ENCODE measurements at regions not wholly inside any gene's neighbourhood (a gene's known extent, or its start where the extent isn't known, plus 50 kb on each side); places are given as distances from the start of the nearest gene placed in this dataset.
"Not testable (repeated sequence)": the region's sequence is repeated elsewhere in the genome, so short reads cannot be mapped to it uniquely, and the experiment has no call there.

GRCh38 chr16:73101568-73101967 is 53.6 kb upstream of the ZFHX3 start:
- ATAC-seq = no peak
- Histone ChIP-seq H3K27ac (no peak overlapping the region), H3K27me3 (ENCODE audit: insufficient read depth in 3 of 3, low read length in 2 of 3) (no peaks in the 10 kb centered on the region), H3K4me3 (no peak overlapping the region), H3K36me3 (ENCODE audit: insufficient read depth in 1 of 2, low read depth in 1 of 2) (no peaks in the 10 kb centered on the region), H3K9me3 (no peaks in the 10 kb centered on the region), H3K4me1 (no peaks in the 10 kb centered on the region)
- 81 to 93% (median 86%) methylated on average over 5 of the region's 5 CpGs for WGBS, 3 donors
- intact Hi-C loops (cut with DNase I) = no loop called here
- no peak for TF ChIP-seq CTCF (IDR thresholded peaks at IDR 0.05)
- DNase-seq = no peak

- intact Hi-C loops (cut with DNase I) = not testable (repeated sequence)
Measured at GRCh38 chr16:73099601-73100000, 51.7 kb upstream of the ZFHX3 start.

More at GRCh38 chr16:73099601-73100000, 51.7 kb upstream of the ZFHX3 start:
- WGBS, 3 donors = 75 to 94% (median 86%) methylated on average over 5 of the region's 5 CpGs
- not testable (repeated sequence) for DNase-seq; ATAC-seq; H3K27me3 ChIP-seq (ENCODE audit: insufficient read depth in 3 of 3, low read length in 2 of 3); H3K27ac ChIP-seq; H3K4me3 ChIP-seq; H3K9me3 ChIP-seq; H3K36me3 ChIP-seq (ENCODE audit: insufficient read depth in 1 of 2, low read depth in 1 of 2)
- peaks cover 11% of the 10 kb centered on the region for H3K4me1 ChIP-seq

Data from psoas muscle (tissue), 7 donors.